Amniotic epithelial cell (primary cell): ENCODE measurements at regions not wholly inside any gene's neighbourhood (a gene's known extent, or its start where the extent isn't known, plus 50 kb on each side); places are given as distances from the start of the nearest gene placed in this dataset.

Experiments
- DNase-seq: peaks from one replicate; pipeline ENCODE4 v3.0.0-alpha.2; 2010; ENCODE audit warnings: low read depth

GRCh38 chr6:8733879-8734278 is 298.5 kb upstream of the SLC35B3 start:
- no peak for DNase-seq

GRCh38 chr6:8731874-8732273 is 296.5 kb upstream of the SLC35B3 start:
- DNase-seq = no peak

- no peak for DNase-seq
These were observed 275.5 kb upstream of the SLC35B3 start for GRCh38 chr6:8710668-8711431.

DNA sequence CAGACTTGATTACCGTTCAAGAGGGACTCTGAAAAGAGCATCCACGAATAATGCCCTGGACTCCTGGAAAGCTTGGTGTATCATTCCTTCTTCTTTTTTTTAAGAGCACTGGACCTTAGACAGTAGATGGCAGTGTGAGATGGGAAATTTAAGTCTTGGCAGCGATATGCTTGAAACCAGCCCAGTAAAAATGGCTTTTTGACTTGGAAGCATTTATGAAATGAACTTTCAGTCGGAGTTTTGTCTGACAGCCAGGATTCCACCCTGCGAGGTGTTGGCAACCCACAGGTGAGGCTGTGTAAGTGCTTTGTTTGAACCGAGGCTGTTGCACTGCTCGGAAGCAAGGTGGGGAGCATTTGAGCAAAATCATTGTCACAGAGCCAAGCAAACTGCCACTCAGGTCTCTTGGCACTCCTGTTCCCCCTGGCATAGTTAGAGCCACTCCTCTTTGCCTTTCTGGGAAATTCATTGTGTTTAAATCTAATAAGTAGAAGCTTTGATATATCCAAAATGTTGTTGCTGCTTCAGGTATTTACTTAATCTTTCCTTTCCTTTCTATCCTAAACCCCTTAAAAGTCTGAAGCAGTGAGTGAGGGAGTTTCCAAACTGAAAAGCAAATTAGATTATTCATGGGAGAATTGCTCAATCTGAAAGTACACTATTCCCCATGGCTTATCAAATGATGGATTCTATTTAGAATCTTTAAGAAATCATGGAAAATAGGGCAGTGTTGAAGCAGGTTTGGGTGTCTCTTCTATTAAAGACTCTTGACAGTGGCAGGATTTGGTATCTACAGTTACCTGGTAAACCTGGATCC is 272.8 kb upstream of the SLC35B3 start:
- DNase-seq = peak; percentile 0

- no peak for DNase-seq
These were observed 272.0 kb upstream of the SLC35B3 start for GRCh38 chr6:8707369-8707768.

- no peak for DNase-seq
These were observed 270.2 kb upstream of the SLC35B3 start for GRCh38 chr6:8705435-8706020.

GRCh38 chr6:8703059-8703458 is 267.7 kb upstream of the SLC35B3 start:
- DNase-seq = no peak

GRCh38 chr6:8688821-8689220 is 253.5 kb upstream of the SLC35B3 start:
- no peak for DNase-seq

DNA sequence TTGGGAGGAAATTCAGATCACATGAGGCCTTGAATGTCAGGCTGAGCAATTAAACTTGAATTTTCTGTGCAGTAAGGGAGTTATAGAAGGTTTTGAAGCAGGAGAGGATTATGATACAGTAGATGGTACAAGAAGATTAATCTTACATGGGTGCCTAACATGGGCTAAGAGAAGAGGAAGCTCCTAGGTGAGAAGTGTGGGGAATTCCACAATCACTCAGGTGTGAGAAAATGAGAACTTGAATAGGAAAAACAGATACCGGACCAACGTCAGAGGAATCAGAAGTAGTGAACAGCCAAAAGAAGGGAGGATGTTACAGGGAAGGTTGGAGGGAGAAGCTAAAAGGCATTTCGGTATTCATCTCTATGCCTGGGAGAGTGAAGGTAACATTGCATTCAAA is 250.7 kb upstream of the SLC35B3 start:
- DNase-seq = no peak

- no peak for DNase-seq
These were observed 247.9 kb upstream of the SLC35B3 start for GRCh38 chr6:8683204-8683603.

DNA sequence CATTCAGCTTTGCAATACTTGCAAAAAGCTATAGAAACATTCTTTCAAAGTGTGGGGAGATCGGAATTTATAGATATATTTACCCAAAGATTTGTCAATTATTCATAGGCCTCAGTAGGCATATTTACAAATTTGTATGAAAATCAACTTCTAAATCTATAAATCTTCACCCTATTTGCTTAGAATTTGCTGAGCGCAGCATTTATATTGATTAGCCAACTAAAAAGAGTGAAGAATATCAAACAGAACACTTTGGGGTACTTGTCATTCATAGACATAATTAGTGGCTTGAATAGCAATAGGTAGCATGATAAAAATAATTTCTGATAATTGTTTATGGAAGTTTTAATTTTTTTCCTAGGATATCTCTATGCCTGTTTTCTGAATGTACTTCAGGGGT is 244.5 kb upstream of the SLC35B3 start:
- no peak for DNase-seq

- DNase-seq = no peak
These were observed 243.1 kb upstream of the SLC35B3 start for GRCh38 chr6:8678466-8678865.

- no peak for DNase-seq
These were observed 238.8 kb upstream of the SLC35B3 start for GRCh38 chr6:8674126-8674525.

GRCh38 chr6:8672882-8673281 is 237.5 kb upstream of the SLC35B3 start:
- DNase-seq = no peak

- DNase-seq = no peak
These were observed 235.4 kb upstream of the SLC35B3 start for GRCh38 chr6:8670792-8671191.

GRCh38 chr6:8664700-8665099 is 229.4 kb upstream of the SLC35B3 start:
- DNase-seq = no peak

GRCh38 chr6:8664070-8664469 is 228.7 kb upstream of the SLC35B3 start:
- no peak for DNase-seq

GRCh38 chr6:8659404-8660189 is 224.3 kb upstream of the SLC35B3 start:
- DNase-seq = no peak

DNA sequence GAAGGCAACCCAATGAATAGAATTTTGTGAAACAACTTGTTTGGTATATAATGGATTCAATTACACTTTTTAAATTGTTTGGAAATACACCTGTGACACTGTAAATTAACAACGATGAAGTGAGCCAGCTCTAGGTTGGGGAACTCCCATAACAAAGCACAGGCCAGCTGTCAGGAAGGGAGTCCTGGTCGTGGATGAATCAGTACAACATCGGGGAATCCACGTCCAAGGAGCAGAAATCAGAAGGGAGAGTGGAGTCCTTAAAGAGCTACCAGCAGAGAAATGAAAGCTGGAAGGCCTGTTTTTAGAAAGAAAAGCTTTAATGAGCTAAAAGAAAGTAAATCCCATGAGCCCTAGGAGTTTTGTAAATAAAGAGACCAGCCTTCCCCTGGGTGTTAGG is 223.1 kb upstream of the SLC35B3 start:
- DNase-seq = no peak

GRCh38 chr6:8657522-8657921 is 222.2 kb upstream of the SLC35B3 start:
- no peak for DNase-seq

DNA sequence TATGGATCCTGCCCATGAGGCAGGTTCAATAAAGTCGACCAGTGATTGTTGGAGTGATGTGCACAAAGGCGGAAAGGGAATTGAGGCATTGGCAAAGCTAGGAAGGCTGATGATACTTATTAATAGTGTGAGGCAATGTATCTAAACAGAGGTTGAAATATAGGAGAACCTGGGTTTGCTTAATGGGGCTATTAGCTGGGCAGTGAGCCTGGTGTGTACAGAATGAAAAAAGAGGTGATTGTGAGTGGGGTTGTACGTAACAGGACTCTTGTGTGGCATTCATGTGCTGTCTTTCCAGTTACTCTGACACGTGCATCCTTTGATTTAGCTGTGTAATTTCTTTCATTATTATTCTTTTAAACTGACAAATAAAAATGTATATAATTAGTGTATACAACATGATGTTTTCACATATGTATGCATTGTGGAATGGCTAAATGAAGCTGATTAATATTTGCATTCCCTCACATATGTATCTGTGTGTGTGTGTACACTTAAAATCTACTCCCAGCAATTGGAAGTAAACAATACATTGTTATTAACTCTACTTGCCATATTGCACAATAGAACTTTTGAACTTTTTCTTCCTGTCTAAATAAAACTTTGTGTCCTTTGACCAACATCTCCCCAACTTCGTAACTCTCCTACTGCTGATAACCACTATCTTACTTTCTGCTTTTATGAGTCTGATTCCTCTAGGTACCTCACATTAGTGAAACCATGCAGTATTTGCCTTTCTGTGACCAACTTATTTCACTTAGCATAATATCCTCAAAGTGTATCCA is 220.5 kb upstream of the SLC35B3 start:
- DNase-seq = no peak

- DNase-seq = no peak
These were observed 217.4 kb upstream of the SLC35B3 start for GRCh38 chr6:8652710-8653109.
